Uterus (tissue), 3 donors: ENCODE measurements at regions not wholly inside any gene's neighbourhood (a gene's known extent, or its start where the extent isn't known, plus 50 kb on each side); places are given as distances from the start of the nearest gene placed in this dataset.

Source experiments
- DNase-seq, 2 donors: peaks; one replicate each; pipeline ENCODE4 v3.0.0-alpha.2; 2019 to 2020
- H3K27ac ChIP-seq, 2 donors: fragments of 200-600 bp; sonication (generic); 1 replicate in 1 of 2; 2 replicates in 1 of 2; pipeline ENCODE4 v1.5.1; 2016 to 2018
- H3K27me3 ChIP-seq, 2 donors: fragments of 200-600 bp; sonication (generic); one replicate each; pipeline ENCODE4 v1.5.1; 2018 to 2019; ENCODE audit warnings: control low read depth in 1 of 2
- H3K36me3 ChIP-seq, 2 donors: fragments of 200-600 bp; sonication (generic); one replicate each; pipeline ENCODE4 v1.5.1; 2019; ENCODE audit warnings: control low read depth in 1 of 2
- H3K4me1 ChIP-seq, 2 donors: fragments of 200-600 bp; sonication (generic); one replicate each; pipeline ENCODE4 v1.5.1; 2018 to 2019; ENCODE audit warnings: control low read depth in 1 of 2
- H3K4me3 ChIP-seq, 2 donors: fragments of 200-600 bp; sonication (generic); 1 replicate in 1 of 2; 2 replicates in 1 of 2; pipeline ENCODE4 v1.5.1; 2018 to 2019; ENCODE audit warnings: mild to moderate bottlenecking in 1 of 2
- H3K9me3 ChIP-seq, 2 donors: fragments of 200-600 bp; sonication (generic); one replicate each; pipeline ENCODE4 v1.5.1; 2019; ENCODE audit warnings: control low read depth in 1 of 2
- POLR2A ChIP-seq, 2 donors: fragments of 450-650 bp; IDR thresholded peaks; one replicate each; pipeline ENCODE4 v1.6.1; 2016; ENCODE audit warnings: antibody characterized with exemption in 2 of 2, mild to moderate bottlenecking in 1 of 2, moderate library complexity in 1 of 2
- intact Hi-C: fragments of 100-400 bp; cut with DNase I; formaldehyde crosslinking; loops from one replicate; pipeline ENCODE4 v1.15.1; 2023; ENCODE audit warnings: low total_unique reads
- TF ChIP-seq, protein P1 (sequence below), 4 experiments: fragments of 200-600 bp in 2 of 4; fragments of 450-650 bp in 2 of 4; sonication (generic) in 2 of 4; IDR thresholded peaks; one replicate each; pipeline ENCODE4 v1.5.1; 2016 to 2019; ENCODE audit warnings: antibody characterized with exemption in 4 of 4, mild to moderate bottlenecking in 2 of 4, moderate library complexity in 1 of 4
- donor health status: DM: yes; HTN: yes; CAD: no.

GRCh38 chr2:14551069-14551468 is 81.4 kb upstream of the LRATD1 start:
- no peak overlapping the region for H3K27ac ChIP-seq
- H3K4me1 ChIP-seq, result no peaks in the 10 kb centered on the region
- intact Hi-C loops, result no loop called here
- no peak for DNase-seq
- no peak for TF ChIP-seq POLR2A (IDR thresholded peaks at IDR 0.05)
- TF ChIP-seq, protein P1, sequence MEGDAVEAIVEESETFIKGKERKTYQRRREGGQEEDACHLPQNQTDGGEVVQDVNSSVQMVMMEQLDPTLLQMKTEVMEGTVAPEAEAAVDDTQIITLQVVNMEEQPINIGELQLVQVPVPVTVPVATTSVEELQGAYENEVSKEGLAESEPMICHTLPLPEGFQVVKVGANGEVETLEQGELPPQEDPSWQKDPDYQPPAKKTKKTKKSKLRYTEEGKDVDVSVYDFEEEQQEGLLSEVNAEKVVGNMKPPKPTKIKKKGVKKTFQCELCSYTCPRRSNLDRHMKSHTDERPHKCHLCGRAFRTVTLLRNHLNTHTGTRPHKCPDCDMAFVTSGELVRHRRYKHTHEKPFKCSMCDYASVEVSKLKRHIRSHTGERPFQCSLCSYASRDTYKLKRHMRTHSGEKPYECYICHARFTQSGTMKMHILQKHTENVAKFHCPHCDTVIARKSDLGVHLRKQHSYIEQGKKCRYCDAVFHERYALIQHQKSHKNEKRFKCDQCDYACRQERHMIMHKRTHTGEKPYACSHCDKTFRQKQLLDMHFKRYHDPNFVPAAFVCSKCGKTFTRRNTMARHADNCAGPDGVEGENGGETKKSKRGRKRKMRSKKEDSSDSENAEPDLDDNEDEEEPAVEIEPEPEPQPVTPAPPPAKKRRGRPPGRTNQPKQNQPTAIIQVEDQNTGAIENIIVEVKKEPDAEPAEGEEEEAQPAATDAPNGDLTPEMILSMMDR (IDR thresholded peaks at IDR 0.05), result no peak
- H3K36me3 ChIP-seq, result no peaks in the 10 kb centered on the region
- H3K9me3 ChIP-seq, result no peaks in the 10 kb centered on the region
- H3K27me3 ChIP-seq, result no peaks in the 10 kb centered on the region
- no peak overlapping the region for H3K4me3 ChIP-seq

GRCh38 chr2:14552286-14552685 is 80.2 kb upstream of the LRATD1 start:
- H3K27me3 ChIP-seq, result no peaks in the 10 kb centered on the region
- H3K27ac ChIP-seq, result no peak overlapping the region
- TF ChIP-seq, protein P1 (IDR thresholded peaks at IDR 0.05), result no peak
- TF ChIP-seq POLR2A (IDR thresholded peaks at IDR 0.05), result no peak
- no peaks in the 10 kb centered on the region for H3K9me3 ChIP-seq
- intact Hi-C loops, result no loop called here
- H3K36me3 ChIP-seq, result no peaks in the 10 kb centered on the region
- no peaks in the 10 kb centered on the region for H3K4me1 ChIP-seq
- H3K4me3 ChIP-seq, result no peak overlapping the region
- no peak for DNase-seq

DNA sequence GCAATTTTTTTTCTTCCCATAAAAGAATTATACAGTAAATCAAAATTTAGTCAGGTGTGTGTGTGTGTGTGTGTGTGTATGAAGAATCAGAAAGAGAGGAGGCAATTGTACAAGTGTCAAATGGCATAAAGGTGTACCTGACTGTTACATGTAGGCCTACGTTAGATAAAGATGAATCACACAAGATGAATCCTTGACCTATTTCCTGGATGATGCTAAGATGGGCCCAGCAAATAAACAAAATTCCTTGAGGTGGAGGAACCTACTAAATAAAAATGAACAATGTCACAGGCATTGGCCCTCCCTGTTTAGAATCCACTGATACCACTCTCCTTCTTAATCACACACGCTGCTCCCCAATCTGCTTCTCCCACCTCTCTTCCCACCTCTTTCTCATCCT is 79.7 kb upstream of the LRATD1 start:
- Histone ChIP-seq H3K27ac (no peak overlapping the region), H3K36me3 (no peaks in the 10 kb centered on the region), H3K27me3 (no peaks in the 10 kb centered on the region), H3K9me3 (no peaks in the 10 kb centered on the region), H3K4me3 (no peak overlapping the region), H3K4me1 (no peaks in the 10 kb centered on the region)
- intact Hi-C loops, result no loop called here
- no peak for DNase-seq
- TF ChIP-seq, protein P1 (IDR thresholded peaks at IDR 0.05), result no peak
- TF ChIP-seq POLR2A (IDR thresholded peaks at IDR 0.05), result no peak

GRCh38 chr2:14554849-14555545 is 77.5 kb upstream of the LRATD1 start:
- Histone ChIP-seq H3K27ac (no peak overlapping the region), H3K4me3 (no peak overlapping the region), H3K36me3 (no peaks in the 10 kb centered on the region), H3K4me1 (no peaks in the 10 kb centered on the region), H3K9me3 (no peaks in the 10 kb centered on the region), H3K27me3 (no peaks in the 10 kb centered on the region)
- DNase-seq, result no peak
- TF ChIP-seq POLR2A (IDR thresholded peaks at IDR 0.05), result no peak
- TF ChIP-seq, protein P1 (IDR thresholded peaks at IDR 0.05), result no peak
- intact Hi-C loops, result no loop called here

- no peaks in the 10 kb centered on the region for H3K9me3 ChIP-seq
- no peak overlapping the region for H3K4me3 ChIP-seq
- intact Hi-C loops, result no loop called here
- DNase-seq, result no peak
- no peaks in the 10 kb centered on the region for H3K4me1 ChIP-seq
- H3K27me3 ChIP-seq, result no peaks in the 10 kb centered on the region
- no peak for TF ChIP-seq POLR2A (IDR thresholded peaks at IDR 0.05)
- TF ChIP-seq, protein P1 (IDR thresholded peaks at IDR 0.05), result no peak
- no peak overlapping the region for H3K27ac ChIP-seq
- H3K36me3 ChIP-seq, result no peaks in the 10 kb centered on the region
Observed at GRCh38 chr2:14557111-14557510, 75.4 kb upstream of the LRATD1 start.
